GM19239 (cell line): ENCODE measurements at regions not wholly inside any gene's neighbourhood (a gene's known extent, or its start where the extent isn't known, plus 50 kb on each side); places are given as distances from the start of the nearest gene placed in this dataset.
A peak's percentile ranks its signal among the peaks of the same experiment; 100 is the strongest.

Experiments
- DNase-seq: peaks from one replicate; pipeline ENCODE4 v3.0.0; 2011; ENCODE audit warnings: low spot score; ENCODE audit not compliant: insufficient read length
- FAIRE-seq: peaks from 2 replicates; lab custom pipeline; 2011; peaks lifted over from hg19 to GRCh38; lab: Jason Lieb, UNC

GRCh38 chr4:97500423-97500822 is 642.9 kb downstream of the STPG2 start:
- DNase-seq (peak; percentile 0), FAIRE-seq (peak; percentile 57)

- DNase-seq: no peak
- no peak for FAIRE-seq
Measured at GRCh38 chr4:97504713-97505112, 638.6 kb downstream of the STPG2 start.

GRCh38 chr4:97507587-97508245 is 635.6 kb downstream of the STPG2 start:
- DNase-seq (no peak), FAIRE-seq (no peak)
